GM12891 (cell line): ENCODE measurements at regions not wholly inside any gene's neighbourhood (a gene's known extent, or its start where the extent isn't known, plus 50 kb on each side); places are given as distances from the start of the nearest gene placed in this dataset.

Experiments used
- POLR2A ChIP-seq: IDR thresholded peaks from 2 replicates; pipeline ENCODE4 v1.6.1; 2011; ENCODE audit warnings: low read depth, low read length, control low read depth
- POLR2AphosphoS5 ChIP-seq: IDR thresholded peaks from 2 replicates; pipeline ENCODE4 v1.6.1; 2011; ENCODE audit warnings: low read depth, low read length, control low read depth
- SPI1 ChIP-seq: IDR thresholded peaks from 2 replicates; pipeline ENCODE4 v1.6.1; 2011; ENCODE audit warnings: low read depth, low read length, control low read depth

DNA sequence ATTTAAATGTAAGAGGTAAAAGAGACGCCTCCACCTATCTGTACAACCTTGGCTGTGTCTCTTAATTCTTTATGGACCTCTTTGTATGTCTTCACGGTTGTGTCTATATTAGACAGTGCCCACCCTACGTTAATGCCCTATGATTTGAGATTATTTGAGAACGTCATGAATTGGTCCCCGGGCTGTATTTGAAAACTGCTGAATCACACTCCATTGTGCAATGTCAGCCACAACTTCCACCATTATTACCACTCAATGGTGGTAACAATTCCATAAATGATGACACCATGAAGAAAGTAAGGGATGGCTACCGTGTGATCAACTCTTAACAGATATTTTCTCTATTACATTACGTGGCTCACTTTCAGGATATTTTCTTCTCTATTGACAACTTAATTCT lies 182.4 kb upstream of the RBFOX1 start:
- TF ChIP-seq POLR2A (no peak), POLR2AphosphoS5 (no peak), SPI1 (no peak)
